Peyer's patch (tissue), 4 donors: ENCODE measurements at regions not wholly inside any gene's neighbourhood (a gene's known extent, or its start where the extent isn't known, plus 50 kb on each side); places are given as distances from the start of the nearest gene placed in this dataset.

ENCODE experiments used
- CTCF ChIP-seq, 6 experiments: fragments of 450-650 bp in 4 of 6; fragments of 200-600 bp in 2 of 6; sonication (generic) in 1 of 6; IDR thresholded peaks; one replicate each; pipeline ENCODE4 v1.5.1; 2017 to 2019; ENCODE audit warnings: antibody characterized with exemption in 6 of 6, mild to moderate bottlenecking in 3 of 6, moderate library complexity in 1 of 6
- POLR2A ChIP-seq, 2 donors: fragments of 450-650 bp; IDR thresholded peaks; one replicate each; pipeline ENCODE4 v1.5.1; 2017; ENCODE audit warnings: antibody characterized with exemption in 2 of 2, mild to moderate bottlenecking in 2 of 2, moderate library complexity in 2 of 2

- peak in 2 of 6 experiments; percentile 8 to 24 for TF ChIP-seq CTCF (IDR thresholded peaks at IDR 0.05)
- TF ChIP-seq POLR2A (IDR thresholded peaks at IDR 0.05), result no peak
Observed at GRCh38 chr1:96596226-96596922, 125.2 kb upstream of the PTBP2 start.
